ENCODE measurements at regions not wholly inside any gene's neighbourhood (a gene's known extent, or its start where the extent isn't known, plus 50 kb on each side); places are given as distances from the start of the nearest gene placed in this dataset.

- TF ChIP-seq TAF1 (IDR thresholded peaks at IDR 0.05; ENCODE audit: borderline replicate concordance, insufficient read depth, low read length) (no peak), REST (IDR thresholded peaks at IDR 0.05; ENCODE audit: insufficient read depth in 1 of 2, low read depth in 2 of 2, low read length in 2 of 2) (no peak), POLR2AphosphoS5 (IDR thresholded peaks at IDR 0.05; ENCODE audit: low read depth, low read length) (no peak), SIN3A (IDR thresholded peaks at IDR 0.05; ENCODE audit: borderline replicate concordance, insufficient read depth, low read length) (no peak), FOXP2 (optimal IDR thresholded peaks at IDR 0.05; ENCODE audit: borderline replicate concordance, extremely low read depth, extremely low read length, insufficient read depth) (no peak)
These were observed 136.8 kb downstream of the ESM1 start for GRCh38 chr5:54848581-54848980.

GRCh38 chr5:54845567-54845941 is 139.8 kb downstream of the ESM1 start:
- TF ChIP-seq FOXP2 (optimal IDR thresholded peaks at IDR 0.05; ENCODE audit: borderline replicate concordance, extremely low read depth, extremely low read length, insufficient read depth) (no peak), TAF1 (IDR thresholded peaks at IDR 0.05; ENCODE audit: borderline replicate concordance, insufficient read depth, low read length) (no peak), REST (IDR thresholded peaks at IDR 0.05; ENCODE audit: insufficient read depth in 1 of 2, low read depth in 2 of 2, low read length in 2 of 2) (no peak), POLR2AphosphoS5 (IDR thresholded peaks at IDR 0.05; ENCODE audit: low read depth, low read length) (no peak), SIN3A (IDR thresholded peaks at IDR 0.05; ENCODE audit: borderline replicate concordance, insufficient read depth, low read length) (no peak)

GRCh38 chr5:54844905-54845566 is 140.4 kb downstream of the ESM1 start:
- TF ChIP-seq FOXP2 (optimal IDR thresholded peaks at IDR 0.05; ENCODE audit: borderline replicate concordance, extremely low read depth, extremely low read length, insufficient read depth) (no peak), SIN3A (IDR thresholded peaks at IDR 0.05; ENCODE audit: borderline replicate concordance, insufficient read depth, low read length) (no peak), REST (IDR thresholded peaks at IDR 0.05; ENCODE audit: insufficient read depth in 1 of 2, low read depth in 2 of 2, low read length in 2 of 2) (no peak), TAF1 (IDR thresholded peaks at IDR 0.05; ENCODE audit: borderline replicate concordance, insufficient read depth, low read length) (no peak), POLR2AphosphoS5 (IDR thresholded peaks at IDR 0.05; ENCODE audit: low read depth, low read length) (no peak)

- TF ChIP-seq TAF1 (IDR thresholded peaks at IDR 0.05; ENCODE audit: borderline replicate concordance, insufficient read depth, low read length) (no peak), SIN3A (IDR thresholded peaks at IDR 0.05; ENCODE audit: borderline replicate concordance, insufficient read depth, low read length) (no peak), FOXP2 (optimal IDR thresholded peaks at IDR 0.05; ENCODE audit: borderline replicate concordance, extremely low read depth, extremely low read length, insufficient read depth) (no peak), POLR2AphosphoS5 (IDR thresholded peaks at IDR 0.05; ENCODE audit: low read depth, low read length) (no peak), REST (IDR thresholded peaks at IDR 0.05; ENCODE audit: insufficient read depth in 1 of 2, low read depth in 2 of 2, low read length in 2 of 2) (no peak)
These were observed 141.1 kb downstream of the ESM1 start for GRCh38 chr5:54844266-54844665.

All from PFSK-1 (cell line).